GM12874 (cell line): ENCODE measurements at regions not wholly inside any gene's neighbourhood (a gene's known extent, or its start where the extent isn't known, plus 50 kb on each side); places are given as distances from the start of the nearest gene placed in this dataset.

Source experiments
- TF ChIP-seq, protein P1 (sequence below): IDR thresholded peaks from 2 replicates; pipeline ENCODE4 v1.5.1; 2011; ENCODE audit warnings: low read depth, mild to moderate bottlenecking, control low read depth, low read length, moderate library complexity; ENCODE audit not compliant: insufficient read depth

DNA sequence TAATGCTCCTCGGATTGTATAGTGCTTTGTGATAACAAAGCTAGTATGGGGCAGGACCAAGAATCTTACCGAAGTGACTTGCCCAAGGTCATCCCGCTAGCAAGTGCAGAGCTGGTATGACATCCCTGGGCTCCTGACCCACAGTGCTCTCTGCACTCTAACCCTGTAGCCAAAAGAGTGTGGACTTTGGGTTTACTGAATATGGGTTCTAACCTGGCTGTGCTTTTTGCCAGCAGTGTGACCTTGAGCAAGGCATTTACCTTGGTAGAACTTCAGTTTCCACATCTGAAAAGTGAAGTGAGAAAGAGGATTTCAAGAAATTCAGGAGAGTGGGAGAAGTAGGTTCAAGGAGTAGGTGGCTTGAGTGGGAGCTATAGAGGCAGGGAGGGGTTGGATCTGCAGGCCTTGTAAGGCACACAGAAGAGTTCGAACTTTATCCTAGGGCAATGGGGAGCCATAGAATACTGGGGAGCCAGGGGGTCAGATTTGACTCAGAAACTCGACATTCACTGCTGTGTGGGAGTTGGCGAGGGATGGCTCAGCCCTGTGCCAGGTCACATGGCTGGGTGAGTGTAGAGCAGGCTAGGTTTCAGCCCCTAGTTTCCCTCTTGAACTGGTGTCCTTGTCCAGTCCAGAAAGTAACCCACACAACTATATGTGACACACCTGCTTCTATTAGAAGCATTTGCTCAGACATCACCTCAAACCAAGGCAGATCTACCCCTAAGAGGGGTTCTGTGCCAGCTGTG, 91.9 kb downstream of the RPLP1 start:
- TF ChIP-seq, protein P1, sequence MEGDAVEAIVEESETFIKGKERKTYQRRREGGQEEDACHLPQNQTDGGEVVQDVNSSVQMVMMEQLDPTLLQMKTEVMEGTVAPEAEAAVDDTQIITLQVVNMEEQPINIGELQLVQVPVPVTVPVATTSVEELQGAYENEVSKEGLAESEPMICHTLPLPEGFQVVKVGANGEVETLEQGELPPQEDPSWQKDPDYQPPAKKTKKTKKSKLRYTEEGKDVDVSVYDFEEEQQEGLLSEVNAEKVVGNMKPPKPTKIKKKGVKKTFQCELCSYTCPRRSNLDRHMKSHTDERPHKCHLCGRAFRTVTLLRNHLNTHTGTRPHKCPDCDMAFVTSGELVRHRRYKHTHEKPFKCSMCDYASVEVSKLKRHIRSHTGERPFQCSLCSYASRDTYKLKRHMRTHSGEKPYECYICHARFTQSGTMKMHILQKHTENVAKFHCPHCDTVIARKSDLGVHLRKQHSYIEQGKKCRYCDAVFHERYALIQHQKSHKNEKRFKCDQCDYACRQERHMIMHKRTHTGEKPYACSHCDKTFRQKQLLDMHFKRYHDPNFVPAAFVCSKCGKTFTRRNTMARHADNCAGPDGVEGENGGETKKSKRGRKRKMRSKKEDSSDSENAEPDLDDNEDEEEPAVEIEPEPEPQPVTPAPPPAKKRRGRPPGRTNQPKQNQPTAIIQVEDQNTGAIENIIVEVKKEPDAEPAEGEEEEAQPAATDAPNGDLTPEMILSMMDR = no peak

DNA sequence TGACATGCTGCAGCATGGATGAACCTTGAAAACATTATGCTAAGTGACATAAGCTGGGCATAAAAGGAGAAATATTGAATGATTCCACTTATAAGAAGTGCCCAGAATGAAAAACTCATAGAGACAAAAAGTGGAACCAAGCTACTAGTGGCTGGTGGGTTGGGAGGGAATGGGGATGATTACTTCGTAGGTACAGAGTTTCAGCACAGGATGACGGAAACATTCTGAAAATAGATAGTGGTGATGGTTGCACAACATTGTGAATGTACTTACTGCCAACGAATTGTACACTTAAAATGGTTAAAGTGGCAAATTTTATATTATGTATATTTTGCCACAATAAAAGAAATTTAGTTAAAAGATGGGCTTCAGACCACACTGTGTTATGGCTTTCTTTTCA, 93.6 kb downstream of the RPLP1 start:
- TF ChIP-seq, protein P1 = no peak

DNA sequence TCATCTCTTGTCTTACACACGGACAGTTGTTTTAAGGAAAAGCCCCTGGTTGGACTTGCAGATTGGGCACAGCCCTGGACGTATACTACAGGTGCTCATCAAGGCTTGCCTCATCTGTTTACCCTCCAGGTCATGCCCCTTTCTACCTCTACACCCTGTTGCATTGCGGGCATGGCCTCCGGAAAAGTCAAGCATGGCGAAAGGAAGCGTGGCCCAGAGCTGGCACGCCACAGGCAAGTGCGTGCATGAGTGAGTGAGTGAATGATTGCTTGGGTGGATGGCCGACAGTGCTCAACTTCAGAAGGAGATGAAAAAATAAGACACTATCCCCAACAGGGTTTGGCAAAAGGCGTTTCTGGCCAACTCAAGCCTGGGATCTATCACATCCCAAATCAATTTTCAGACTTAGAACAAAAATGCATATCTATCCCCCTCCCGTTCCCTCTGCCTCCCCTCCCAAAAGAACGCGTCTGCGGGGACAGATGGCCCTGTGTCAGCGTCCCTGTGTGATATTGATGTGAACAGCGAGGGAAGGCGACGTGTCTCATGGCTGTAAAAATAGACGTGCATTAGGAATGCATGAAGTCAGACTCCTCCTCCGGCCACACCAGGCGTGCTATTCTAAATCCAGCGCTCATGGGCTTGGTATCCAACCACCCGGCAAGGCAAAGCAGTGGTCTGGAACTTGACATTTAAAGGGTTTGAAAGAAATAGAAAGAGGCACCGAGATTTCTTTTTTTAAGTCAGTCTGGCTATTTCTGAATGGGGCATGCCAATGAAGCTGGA, 96.0 kb downstream of the RPLP1 start:
- TF ChIP-seq, protein P1 = no peak

DNA sequence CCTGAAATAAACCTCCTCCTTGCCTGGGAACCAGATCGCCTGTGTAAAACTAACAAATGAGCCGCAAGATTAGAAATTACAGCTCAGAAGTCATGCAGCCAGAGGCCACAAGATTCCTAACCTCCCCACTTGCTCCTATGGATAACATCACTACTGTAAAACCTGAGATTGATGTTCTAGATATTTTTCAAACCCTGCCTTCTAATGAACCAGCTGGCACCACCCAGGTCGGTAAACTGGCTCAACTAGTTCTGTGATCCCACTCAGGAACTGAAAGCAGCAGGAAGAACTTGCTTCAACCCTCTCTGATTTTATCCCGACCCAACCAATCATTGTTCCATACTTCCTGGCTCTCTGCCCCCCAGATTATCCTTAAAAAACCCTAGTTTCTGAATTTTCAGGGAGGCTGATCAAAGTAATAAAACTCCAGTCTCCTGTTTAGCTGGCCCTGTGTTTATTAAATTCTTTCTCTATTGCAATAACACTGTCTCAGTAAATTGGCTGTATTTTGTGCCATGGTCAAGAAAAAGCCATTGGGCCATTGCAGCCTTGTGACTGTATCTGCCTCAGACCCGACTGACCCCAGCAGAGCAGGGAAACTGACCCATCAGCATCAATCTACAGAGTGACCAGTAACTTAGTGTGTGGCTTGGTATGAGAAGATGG, 98.9 kb downstream of the RPLP1 start:
- TF ChIP-seq, protein P1 = no peak

DNA sequence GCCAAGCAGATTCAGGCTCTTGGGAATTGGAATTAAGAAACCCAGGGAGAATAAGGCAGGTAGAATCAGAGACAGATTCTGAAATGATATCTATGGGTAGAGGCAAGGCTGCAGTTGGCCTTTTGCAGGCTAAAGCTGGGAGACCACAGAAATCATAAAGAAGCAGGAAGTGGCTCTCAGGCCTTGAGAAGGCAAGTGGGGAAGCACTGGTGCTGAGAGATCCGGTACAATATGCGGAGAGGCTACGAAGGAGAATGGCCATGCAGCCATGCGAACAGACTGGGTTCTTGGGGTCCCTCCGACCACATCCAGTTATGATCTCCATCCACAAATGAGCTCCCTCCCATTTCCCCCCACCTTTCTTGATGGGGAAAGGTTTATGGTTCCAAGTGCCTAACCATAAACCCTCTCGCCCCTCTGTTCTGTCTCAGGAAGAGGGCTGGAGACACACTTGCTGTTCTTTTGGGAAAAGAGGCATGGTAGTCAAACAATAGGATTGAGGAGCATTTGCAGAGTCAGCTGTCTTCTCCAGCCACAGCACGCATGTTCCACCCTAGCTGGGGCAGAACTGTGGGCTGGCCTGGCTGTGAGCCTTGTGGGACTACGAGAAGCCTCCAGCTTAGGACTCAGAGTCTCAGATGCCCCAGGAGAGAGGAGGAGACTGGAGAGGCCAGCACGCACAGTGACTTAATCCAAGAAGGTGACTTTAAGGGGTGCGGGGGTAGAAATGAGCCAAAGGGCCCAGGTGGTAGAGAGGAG, 99.6 kb downstream of the RPLP1 start:
- TF ChIP-seq, protein P1 = no peak

DNA sequence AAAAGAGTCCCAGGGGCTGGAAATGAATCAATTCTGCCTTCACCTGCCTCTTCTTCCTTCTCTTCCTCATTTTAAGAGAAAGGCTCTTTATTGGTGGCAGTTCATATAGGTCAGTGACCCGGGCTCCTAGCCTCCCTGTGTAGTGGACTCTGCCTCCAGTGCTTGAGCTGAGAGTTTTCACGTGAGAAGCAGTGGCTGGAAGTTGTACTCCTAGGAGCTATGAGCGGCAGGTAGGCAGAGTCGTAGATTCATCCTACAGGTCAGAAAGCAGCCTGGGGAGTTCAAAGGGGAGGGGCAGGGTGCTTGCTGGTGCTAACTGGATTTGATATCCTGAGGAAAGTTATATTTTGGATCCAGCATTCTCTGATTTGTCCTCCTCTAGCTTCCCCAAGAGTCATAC, 101.1 kb downstream of the RPLP1 start:
- TF ChIP-seq, protein P1 = no peak
